ENCODE measurements at regions not wholly inside any gene's neighbourhood (a gene's known extent, or its start where the extent isn't known, plus 50 kb on each side); places are given as distances from the start of the nearest gene placed in this dataset.
"Not testable (repeated sequence)": the region's sequence is repeated elsewhere in the genome, so short reads cannot be mapped to it uniquely, and the experiment has no call there.

- no peak for DNase-seq
Measured at GRCh38 chr7:136527554-136527953, 340.9 kb upstream of the CHRM2 start.

- DNase-seq = no peak
Measured at GRCh38 chr7:136526408-136527105, 341.9 kb upstream of the CHRM2 start.

DNA sequence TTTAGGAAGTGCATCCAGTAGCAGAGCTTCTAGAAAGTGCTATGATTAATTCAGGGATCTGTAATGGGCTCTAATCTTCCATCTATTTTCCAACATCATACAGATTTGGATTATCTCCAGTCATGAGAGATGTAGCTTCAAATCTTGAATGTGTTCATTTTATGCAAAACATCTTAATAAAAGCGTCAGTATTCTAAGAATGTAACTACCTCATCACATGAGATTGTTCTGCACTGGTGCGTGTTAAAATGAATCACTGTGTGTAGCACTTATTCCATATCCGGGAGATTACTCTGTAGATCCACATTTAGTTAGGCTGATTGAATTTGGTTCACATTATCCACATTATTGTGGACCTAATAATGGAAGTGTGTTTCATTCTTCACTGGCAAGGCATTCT lies 344.9 kb upstream of the CHRM2 start:
- DNase-seq = no peak

- DNase-seq = no peak
Measured at GRCh38 chr7:136517971-136518370, 350.5 kb upstream of the CHRM2 start.

DNA sequence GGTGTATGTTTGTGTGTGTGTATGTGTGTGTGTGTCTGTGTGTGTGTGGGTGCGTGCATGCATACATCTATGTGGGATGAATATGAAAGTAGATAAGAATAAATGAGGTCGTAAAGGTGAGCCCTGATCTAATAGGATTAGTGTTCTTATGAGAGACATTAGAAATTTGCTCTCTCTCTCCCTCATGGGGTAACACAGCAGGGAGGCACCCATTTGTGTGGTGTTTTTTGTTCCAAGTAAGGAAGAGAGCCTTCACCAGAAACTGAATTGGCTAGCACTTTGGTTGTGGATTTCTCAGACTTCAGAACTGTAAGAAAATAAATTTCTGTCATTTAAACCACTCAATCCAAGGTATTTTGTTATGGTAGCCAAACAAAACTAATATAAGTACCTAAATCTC lies 353.7 kb upstream of the CHRM2 start:
- no peak for DNase-seq

DNA sequence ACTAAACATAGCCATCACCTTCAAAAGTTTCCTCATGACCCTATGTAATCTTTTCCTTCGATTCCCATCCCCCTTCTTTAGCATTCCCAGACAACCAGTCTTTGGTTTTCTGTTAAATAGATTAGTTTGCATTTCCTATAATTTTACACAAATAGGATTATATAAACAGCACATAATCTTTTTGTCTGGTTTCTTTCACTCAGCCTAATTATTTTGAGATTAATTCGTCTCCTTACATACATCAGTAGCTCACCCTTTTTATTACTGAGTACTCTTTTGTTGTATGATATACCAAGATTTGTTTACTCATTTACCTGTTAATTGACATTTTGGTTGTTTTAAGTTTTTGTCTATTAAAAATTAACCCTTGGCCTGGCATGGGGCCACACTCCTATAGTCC lies 354.7 kb upstream of the CHRM2 start:
- DNase-seq = no peak

DNA sequence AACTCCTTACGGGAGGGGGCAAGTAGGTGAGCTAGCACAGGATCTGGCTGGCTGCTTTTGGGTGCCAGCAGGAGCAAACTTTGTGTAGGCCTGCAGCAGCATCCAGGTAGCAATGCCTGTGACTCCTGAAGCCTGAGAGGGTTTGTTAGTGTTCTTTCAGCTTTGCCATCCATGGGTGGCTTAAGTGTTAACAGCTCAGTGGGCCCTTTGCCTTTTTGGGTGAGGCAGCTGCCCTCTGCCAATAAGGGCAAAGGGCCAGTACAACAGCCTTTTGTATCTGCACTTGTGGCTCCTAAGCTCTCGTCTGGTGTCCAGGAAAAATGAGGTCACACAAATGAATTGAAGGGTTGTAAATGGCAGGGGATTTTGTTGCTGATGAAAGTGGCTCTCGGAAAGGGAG lies 359.0 kb upstream of the CHRM2 start:
- DNase-seq = no peak

GRCh38 chr7:136502162-136502561 lies 366.3 kb upstream of the CHRM2 start:
- no peak for DNase-seq

DNA sequence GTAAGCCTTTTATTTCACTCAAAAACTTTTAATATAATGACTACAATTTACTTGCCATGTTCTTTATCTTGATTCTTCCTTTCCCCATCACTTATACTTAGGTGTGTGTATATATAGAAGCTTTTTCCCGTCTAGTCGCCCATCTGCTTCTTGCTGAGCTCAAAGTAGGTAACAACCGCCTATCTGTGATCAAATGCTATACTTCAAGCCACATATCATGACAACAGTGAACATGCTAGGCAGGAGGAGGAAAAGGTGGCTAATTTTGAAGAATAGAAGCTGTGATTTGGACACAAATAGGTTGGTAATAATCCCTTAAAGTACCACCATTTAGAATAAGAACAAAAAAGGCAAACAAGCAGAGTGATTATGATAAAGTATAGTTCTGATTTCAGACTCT lies 367.3 kb upstream of the CHRM2 start:
- no peak for DNase-seq

DNA sequence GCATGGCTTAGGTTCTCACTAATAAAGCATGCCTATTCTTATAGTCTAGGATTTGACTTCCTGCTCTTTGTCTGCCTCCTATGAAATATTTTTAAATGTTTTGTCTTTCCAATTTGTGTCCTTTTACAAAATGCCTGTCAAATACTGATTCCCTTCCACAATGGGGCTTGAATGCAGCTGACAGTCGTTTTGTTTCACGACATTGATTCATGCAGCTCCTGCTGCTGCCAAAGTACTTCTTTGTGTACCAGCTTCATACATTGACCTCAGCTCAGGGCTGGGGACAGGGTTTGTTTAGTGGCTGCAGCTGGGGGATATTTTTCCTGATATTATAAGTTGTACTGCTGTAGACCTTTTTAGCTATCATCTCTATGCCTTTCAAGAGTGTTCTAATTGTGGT lies 371.9 kb upstream of the CHRM2 start:
- no peak for DNase-seq

DNA sequence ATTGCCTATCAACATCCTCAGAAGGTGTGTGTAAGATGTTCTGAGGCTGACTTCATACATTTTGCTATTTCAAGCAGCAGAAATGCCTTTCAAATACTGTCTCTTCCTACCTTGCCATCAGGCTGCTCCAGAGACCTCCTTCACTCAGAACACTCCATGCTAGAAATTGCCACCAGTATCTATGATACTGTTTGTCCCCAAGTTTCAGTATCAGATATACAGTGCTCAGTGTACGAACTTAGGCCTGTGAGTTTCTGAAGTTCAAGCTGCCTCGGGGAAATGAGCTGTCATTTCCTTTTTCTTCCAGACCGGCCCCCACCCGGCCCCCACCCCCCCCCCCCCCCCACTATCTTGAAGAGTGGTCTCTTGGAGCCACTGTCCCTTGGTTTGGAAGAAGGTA lies 373.4 kb upstream of the CHRM2 start:
- no peak for DNase-seq

DNA sequence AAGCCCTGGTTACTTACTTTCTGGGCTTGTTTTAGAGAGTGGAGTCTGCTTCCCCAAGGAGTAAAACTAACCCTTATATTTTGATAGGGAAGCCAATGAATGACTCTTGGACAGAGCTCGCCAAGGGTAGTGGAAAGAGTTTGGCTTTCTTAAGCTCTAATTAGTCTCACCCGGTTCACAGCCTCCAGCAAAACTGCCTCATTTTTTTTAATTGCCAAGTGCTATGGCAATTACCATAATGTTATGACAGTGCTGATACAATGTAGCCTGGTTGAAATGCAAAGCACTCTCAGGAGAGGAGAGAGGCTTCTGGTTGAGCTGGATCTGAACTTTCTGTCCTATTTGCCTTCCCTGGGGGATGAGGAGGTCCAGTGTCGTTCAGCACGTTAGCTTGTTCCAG lies 376.1 kb upstream of the CHRM2 start:
- DNase-seq = no peak

DNA sequence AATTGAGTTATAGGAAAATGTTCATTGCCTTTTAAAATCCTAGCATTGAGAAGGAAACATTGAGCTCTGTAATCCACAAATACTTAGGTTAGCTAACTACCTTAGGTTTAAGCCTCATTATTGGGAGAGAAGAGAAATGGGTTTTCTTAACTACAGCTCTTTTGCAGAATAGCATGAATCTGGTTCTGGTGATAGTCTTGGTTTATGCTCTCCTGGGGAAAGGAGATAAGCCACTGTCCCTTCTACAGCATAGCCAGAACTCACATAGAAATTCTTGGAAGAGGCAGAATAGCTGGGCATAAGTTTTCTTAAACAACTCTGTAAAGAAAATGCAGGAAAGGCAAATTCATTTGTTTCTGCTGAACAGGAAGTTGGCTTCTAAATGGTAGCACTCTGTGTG lies 378.6 kb upstream of the CHRM2 start:
- peak; percentile 80 for DNase-seq

- DNase-seq = peak; percentile 60
Measured at GRCh38 chr7:136480901-136481300, 387.6 kb upstream of the CHRM2 start.

- DNase-seq = no peak
Measured at GRCh38 chr7:136479922-136480321, 388.5 kb upstream of the CHRM2 start.

- DNase-seq = no peak
Measured at GRCh38 chr7:136470179-136470578, 398.3 kb upstream of the CHRM2 start.

DNA sequence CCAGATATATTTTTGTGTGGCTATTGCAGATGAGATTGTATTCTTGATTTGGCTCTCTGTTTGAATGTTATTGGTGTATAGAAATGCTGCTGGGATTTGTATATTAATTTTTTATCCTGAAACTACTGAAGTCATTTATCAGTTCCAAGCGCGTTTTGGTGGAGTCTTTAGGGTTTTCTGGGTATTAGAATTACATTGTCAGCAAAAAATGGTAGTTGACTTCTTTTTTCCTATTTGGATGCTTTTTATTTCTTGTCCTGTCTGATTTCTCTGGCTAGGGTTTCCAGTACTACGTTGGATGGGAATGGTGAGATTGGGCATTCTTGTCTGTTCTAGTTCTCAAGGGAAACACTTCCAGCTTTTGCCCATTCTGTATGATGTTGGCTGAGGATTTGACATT lies 415.5 kb upstream of the CHRM2 start:
- DNase-seq = no peak

- no peak for DNase-seq
Measured at GRCh38 chr7:136446751-136447150, 421.7 kb upstream of the CHRM2 start.

DNA sequence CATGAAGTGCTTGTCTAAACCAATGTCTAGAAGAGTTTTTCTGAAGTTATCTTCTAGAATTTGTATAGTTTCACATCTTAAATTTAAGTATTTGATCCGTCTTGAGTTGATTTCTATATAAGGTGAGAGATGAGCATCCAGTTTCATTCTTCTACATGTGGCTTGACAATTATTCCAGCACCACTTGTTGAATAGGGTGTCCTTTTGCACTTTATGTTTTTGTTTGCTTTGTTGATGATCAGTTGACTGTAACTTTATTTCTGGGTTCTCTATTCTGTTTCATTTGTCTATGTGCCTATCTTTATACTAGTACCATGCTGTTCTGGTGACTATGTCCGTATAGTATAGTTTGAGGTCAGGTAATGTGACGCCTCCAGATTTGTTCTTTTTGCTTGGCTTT lies 426.6 kb upstream of the CHRM2 start:
- no peak for DNase-seq

- not testable (repeated sequence) for DNase-seq
Measured at GRCh38 chr7:136431736-136432135, 436.7 kb upstream of the CHRM2 start.

DNA sequence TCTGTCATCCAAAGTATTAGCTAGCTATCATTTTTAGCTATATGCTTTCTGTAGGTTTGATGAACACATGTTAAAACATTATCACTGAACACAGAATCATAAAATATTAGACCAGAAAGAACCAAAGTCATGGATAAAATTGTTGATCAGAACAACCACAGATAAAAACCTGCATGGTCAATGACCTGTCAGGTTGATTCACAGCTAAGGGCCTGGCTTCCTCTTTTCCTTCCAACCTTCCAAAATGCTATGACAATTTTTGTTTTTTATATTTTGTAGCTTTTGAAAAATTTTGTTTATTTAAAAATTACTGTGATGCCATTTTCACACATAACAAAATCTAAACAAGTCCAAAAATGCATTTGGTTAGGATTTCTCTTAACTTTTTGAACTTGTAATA lies 444.4 kb upstream of the CHRM2 start:
- DNase-seq = no peak

DNA sequence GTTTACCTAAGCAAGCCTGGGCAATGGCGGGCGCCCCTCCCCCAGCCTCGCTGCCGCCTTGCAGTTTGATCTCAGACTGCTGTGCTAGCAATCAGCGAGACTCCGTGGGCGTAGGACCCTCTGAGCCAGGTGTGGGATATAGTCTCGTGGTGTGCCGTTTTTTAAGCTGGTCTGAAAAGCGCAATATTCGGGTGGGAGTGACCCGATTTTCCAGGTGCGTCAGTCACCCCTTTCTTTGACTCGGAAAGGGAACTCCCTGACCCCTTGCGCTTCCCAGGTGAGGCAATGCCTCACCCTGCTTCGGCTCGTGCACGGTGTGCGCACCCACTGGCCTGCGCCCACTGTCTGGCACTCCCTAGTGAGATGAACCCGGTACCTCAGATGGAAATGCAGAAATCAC lies 442.6 kb upstream of the MTPN start:
- DNase-seq = not testable (repeated sequence)

- no peak for DNase-seq
Measured at GRCh38 chr7:136412952-136413351, 435.8 kb upstream of the MTPN start.

DNA sequence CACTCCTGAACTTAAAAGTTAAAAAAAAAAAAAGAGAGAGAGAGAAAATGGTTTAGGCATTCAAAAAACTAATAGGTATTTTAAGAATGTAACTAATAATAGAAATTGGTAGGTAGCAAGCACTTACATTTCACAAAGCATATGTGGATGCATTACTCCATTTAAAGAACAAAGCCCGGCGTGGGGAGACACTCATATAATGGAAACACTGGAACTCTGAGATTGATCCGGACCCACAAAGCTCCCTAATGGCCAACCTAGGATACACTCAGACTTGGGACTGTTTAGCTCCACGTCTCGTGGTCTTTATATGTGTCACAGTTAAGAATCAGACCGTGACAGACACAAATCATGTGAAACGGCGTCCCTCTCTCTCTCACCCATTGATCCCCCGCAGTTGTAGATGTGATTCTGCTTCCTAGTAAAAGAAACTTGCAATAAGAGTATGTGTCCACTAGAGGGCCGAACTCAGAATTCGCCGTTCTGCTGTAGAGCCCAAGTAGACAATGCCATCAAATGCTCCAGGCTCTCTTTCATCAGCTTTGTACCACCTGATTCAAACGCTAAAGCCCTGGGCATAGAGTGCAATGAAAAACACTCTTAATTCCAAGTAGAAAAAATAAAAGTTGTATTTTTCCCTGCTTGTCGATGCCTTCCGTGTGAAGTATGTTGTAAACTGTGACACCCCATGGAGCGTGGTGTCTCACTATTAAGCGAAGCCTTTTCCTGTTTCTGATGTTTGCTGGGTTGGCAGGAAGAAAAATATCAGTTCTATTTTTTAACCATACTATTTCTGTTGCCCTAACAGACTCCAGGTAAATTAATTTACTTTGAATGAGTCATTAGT lies 429.0 kb upstream of the MTPN start:
- peak; percentile 54 for DNase-seq

GRCh38 chr7:136403591-136403990 lies 426.4 kb upstream of the MTPN start:
- no peak for DNase-seq
